HepG2 (cell line): ENCODE measurements at regions not wholly inside any gene's neighbourhood (a gene's known extent, or its start where the extent isn't known, plus 50 kb on each side); places are given as distances from the start of the nearest gene placed in this dataset.

Experiments used
- ATAC-seq: fragments of 200-7000 bp; cut with Tn5 transposase; 3 replicates; pipeline ENCODE4 v1.9.1; 2020; ENCODE audit warnings: mild to moderate bottlenecking, moderate library complexity
- BruUV-seq: library from RNA; stranded (reverse); fragments of 400-500 nt; replicated peaks from 2 replicates; lab custom pipeline; 2021; lab: Mats Ljungman, UMichigan
- CTCF ChIA-PET: fragments of 300-600 bp; formaldehyde crosslinking; extraction: SDS; loops from one replicate; lab custom pipeline; 2021; ENCODE audit warnings: low total read pairs, inconsistent platforms, low intra/inter-chr PET ratio; lab: Yijun Ruan, JAX
- POLR2A ChIA-PET: fragments of 350-600 bp; sonication (Branson Sonifier 250); formaldehyde crosslinking; loops from one replicate; lab custom pipeline; 2020; ENCODE audit warnings: antibody characterized with exemption, inconsistent platforms; lab: Yijun Ruan, JAX
- DNase-seq: peaks from one replicate; pipeline ENCODE4 v3.0.0-alpha.2; 2015; ENCODE audit warnings: low spot score
- FAIRE-seq: peaks from 3 replicates; lab custom pipeline; 2011; peaks lifted over from hg19 to GRCh38; lab: Jason Lieb, UNC
- H2AFZ ChIP-seq: one replicate; pipeline ENCODE4 v1.6.1; 2011; ENCODE audit warnings: low read length, inconsistent platforms
- H3K27ac ChIP-seq: fragments of 300-600 bp; 3 replicates; pipeline ENCODE4 v1.8.0; 2011; ENCODE audit warnings: mixed run types, mild to moderate bottlenecking, mixed read lengths, low read length, inconsistent platforms; ENCODE audit not compliant: insufficient read depth; ENCODE audit errors: extremely low read length
- H3K27me3 ChIP-seq, 2 experiments: fragments of 200-600 bp in 1 of 2; 2 replicates in 1 of 2; 3 replicates in 1 of 2; pipeline versions ENCODE4 v1.6.0 to v1.8.0; 2011; ENCODE audit warnings: low read length in 2 of 2, mild to moderate bottlenecking in 2 of 2, moderate library complexity in 2 of 2, inconsistent platforms in 1 of 2; ENCODE audit not compliant: insufficient read depth in 2 of 2, control insufficient read depth in 1 of 2
- H3K36me3 ChIP-seq, 2 experiments: fragments of 200-600 bp in 1 of 2; replicated peaks in 1 of 2; 2 replicates in 1 of 2; 3 replicates in 1 of 2; pipeline versions ENCODE4 v1.5.1 to v1.8.0; 2011; ENCODE audit warnings: low read length in 2 of 2, inconsistent platforms in 1 of 2; ENCODE audit not compliant: insufficient read depth in 2 of 2, control insufficient read depth in 1 of 2
- H3K4me1 ChIP-seq: 2 replicates; pipeline ENCODE4 v1.5.1; 2012; ENCODE audit warnings: low read length, inconsistent platforms; ENCODE audit not compliant: insufficient read depth
- H3K4me2 ChIP-seq: 2 replicates; pipeline ENCODE4 v1.6.0; 2011; ENCODE audit warnings: low read depth, low read length, inconsistent platforms
- H3K4me3 ChIP-seq, 3 experiments: fragments of 200-600 bp in 1 of 3; sonication (generic), shearing (Covaris generic) in 1 of 3; replicated peaks in 1 of 3; 2 replicates each; pipeline ENCODE4 v1.5.1; 2011 to 2016; ENCODE audit warnings: low read length in 3 of 3, inconsistent platforms in 2 of 3, low read depth in 2 of 3, mild to moderate bottlenecking in 2 of 3, control low read depth in 1 of 3, mixed read lengths in 1 of 3; ENCODE audit not compliant: insufficient read depth in 1 of 3
- H3K79me2 ChIP-seq: one replicate; pipeline ENCODE4 v1.6.1; 2011; ENCODE audit warnings: low read length, inconsistent platforms; ENCODE audit not compliant: insufficient read depth
- H3K9ac ChIP-seq: 2 replicates; pipeline ENCODE4 v1.6.0; 2011; ENCODE audit warnings: mild to moderate bottlenecking, low read depth, low read length, inconsistent platforms; ENCODE audit not compliant: insufficient read depth
- H3K9me3 ChIP-seq: 2 replicates; pipeline ENCODE4 v1.5.1; 2012; ENCODE audit warnings: mild to moderate bottlenecking, low read length
- H4K20me1 ChIP-seq: 2 replicates; pipeline ENCODE4 v1.6.0; 2011; ENCODE audit warnings: inconsistent platforms, mild to moderate bottlenecking, low read length, moderate library complexity; ENCODE audit not compliant: insufficient read depth
- CEBPB ChIP-seq: IDR thresholded peaks from 2 replicates; pipeline ENCODE4 v1.6.1; 2011; ENCODE audit warnings: low read depth, low read length, improper control_type of control experiment, borderline replicate concordance
- GATAD2A ChIP-seq: IDR thresholded peaks from 2 replicates; pipeline ENCODE4 v1.6.1; 2016
- GFI1 ChIP-seq: sonication (generic); formaldehyde crosslinking; IDR thresholded peaks from 2 replicates; pipeline ENCODE4 v1.5.0; 2020; ENCODE audit warnings: missing genetic modification reagents, mild to moderate bottlenecking, borderline replicate concordance
- HOMEZ ChIP-seq: IDR thresholded peaks from 2 replicates; pipeline ENCODE4 v1.6.1; 2016; ENCODE audit warnings: low read depth
- JUNB ChIP-seq: sonication (generic); formaldehyde crosslinking; IDR thresholded peaks from 2 replicates; pipeline ENCODE4 v1.8.0; 2022; ENCODE audit warnings: missing genetic modification reagents, mild to moderate bottlenecking, borderline replicate concordance
- MEF2D ChIP-seq: sonication (generic); formaldehyde crosslinking; IDR thresholded peaks from 2 replicates; pipeline ENCODE4 v1.5.1; 2020; ENCODE audit warnings: mild to moderate bottlenecking, missing genetic modification reagents
- PRMT3 ChIP-seq: sonication (generic); formaldehyde crosslinking; IDR thresholded peaks from 2 replicates; pipeline ENCODE4 v1.8.1; 2022; ENCODE audit warnings: low read depth, mild to moderate bottlenecking, moderate library complexity, missing genetic modification reagents, borderline replicate concordance
- RXRB ChIP-seq: IDR thresholded peaks from 2 replicates; pipeline ENCODE4 v1.6.1; 2016; ENCODE audit warnings: borderline replicate concordance, missing genetic modification reagents, missing compliant biosample characterization
- UBTF ChIP-seq: sonication (generic); formaldehyde crosslinking; IDR thresholded peaks from 2 replicates; pipeline ENCODE4 v1.4.0; 2020; ENCODE audit warnings: mild to moderate bottlenecking, missing genetic modification reagents
- XRCC5 ChIP-seq: fragments of 200-400 bp; formaldehyde crosslinking; optimal IDR thresholded peaks from 2 replicates; pipeline ENCODE3; 2017; ENCODE audit warnings: mild to moderate bottlenecking, low read length
- ZNF414 ChIP-seq: sonication (generic); formaldehyde crosslinking; IDR thresholded peaks from 2 replicates; pipeline ENCODE4 v1.5.0; 2020; ENCODE audit warnings: missing genetic modification reagents
- ZNF652 ChIP-seq: IDR thresholded peaks from 2 replicates; pipeline ENCODE4 v1.6.1; 2016; ENCODE audit warnings: low read depth, borderline replicate concordance
- ZNF709 ChIP-seq: sonication (generic); formaldehyde crosslinking; IDR thresholded peaks from 2 replicates; pipeline ENCODE4 v1.5.0; 2020; ENCODE audit warnings: mild to moderate bottlenecking, missing genetic modification reagents
- ZNF737 ChIP-seq: sonication (generic); formaldehyde crosslinking; IDR thresholded peaks from 2 replicates; pipeline ENCODE4 v1.5.0; 2020; ENCODE audit warnings: missing genetic modification reagents, mild to moderate bottlenecking, borderline replicate concordance
- ZUFSP ChIP-seq: sonication (generic); formaldehyde crosslinking; IDR thresholded peaks from 2 replicates; pipeline ENCODE4 v1.9.0; 2021; ENCODE audit warnings: missing genetic modification reagents, mild to moderate bottlenecking, borderline replicate concordance
- WGBS: methylation state at CpG from one replicate; pipeline ENCODE4 v1.1.6; 2017; ENCODE audit warnings: low lambda C conversion rate; 5-methylcytosine and 5-hydroxymethylcytosine counted together
- in situ Hi-C: cut with HindIII; loops from 2 replicates; pipeline ENCODE4 v1.10.0; 2017; ENCODE audit warnings: low pct_unique_long_range_greater_than_20kb; ENCODE audit not compliant: extremely low pct_ligation_motif_present
- intact Hi-C: fragments of 100-400 bp; cut with micrococcal nuclease; formaldehyde crosslinking; loops from one replicate; pipeline ENCODE4 v1.10.0; 2022; ENCODE audit not compliant: unreplicated experiment

- Histone ChIP-seq H3K4me1 (no peaks in the 10 kb centered on the region), H3K9me3 (no peaks in the 10 kb centered on the region), H2AFZ (no peak overlapping the region), H3K4me3 (no peak overlapping the region), H3K9ac (no peak overlapping the region), H3K27ac (no peak overlapping the region), H3K4me2 (no peak overlapping the region), H3K27me3 (peaks cover 0 to 9% of the 10 kb centered on the region in 2 experiments; a peak in 2 of 5 replicates), H3K79me2 (no peaks in the 10 kb centered on the region), H3K36me3 (no peaks in the 10 kb centered on the region), H4K20me1 (no peaks in the 10 kb centered on the region)
- ATAC-seq (no peak), DNase-seq (no peak), FAIRE-seq (no peak)
- CTCF ChIA-PET: no interaction called here
- TF ChIP-seq ZNF652 (CRISPR knock-in tag): no peak
- TF ChIP-seq ZUFSP (CRISPR knock-in tag): no peak
- no peak for TF ChIP-seq PRMT3 (CRISPR knock-in tag)
- TF ChIP-seq XRCC5: no peak
- TF ChIP-seq RXRB (CRISPR knock-in tag): no peak
- TF ChIP-seq HOMEZ (CRISPR knock-in tag): no peak
- TF ChIP-seq CEBPB: no peak
- no peak for TF ChIP-seq UBTF
- TF ChIP-seq GFI1: no peak
- TF ChIP-seq MEF2D (CRISPR knock-in tag): no peak
- TF ChIP-seq ZNF414 (CRISPR knock-in tag): no peak
- no peak for TF ChIP-seq ZNF709
- TF ChIP-seq JUNB (CRISPR knock-in tag): no peak
- no peak for TF ChIP-seq ZNF737
- TF ChIP-seq GATAD2A: no peak
- POLR2A ChIA-PET: no interaction called here
- WGBS: 58% methylated on average over 7 of the region's 9 CpGs
- in situ Hi-C loops: no loop called here
- intact Hi-C loops: no loop called here
- no TSS peak for BruUV-seq
Measured at GRCh38 chr3:43865887-43866528, 175.3 kb downstream of the ABHD5 start.
